Aorta (tissue), 5 donors: ENCODE measurements at regions not wholly inside any gene's neighbourhood (a gene's known extent, or its start where the extent isn't known, plus 50 kb on each side); places are given as distances from the start of the nearest gene placed in this dataset.

Experiments used
- ATAC-seq: fragments of 200-7000 bp; cut with Tn5 transposase; one replicate; pipeline ENCODE4 v1.9.1; 2022; ENCODE audit warnings: moderate library complexity; ENCODE audit not compliant: low FRiP score
- DNase-seq, 2 donors: peaks; one replicate each; pipeline ENCODE4 v3.0.0-alpha.2; 2020
- H3K27ac ChIP-seq, 2 donors: one replicate each; pipeline ENCODE4 v1.5.1; 2013; ENCODE audit warnings: low read length in 2 of 2, mild to moderate bottlenecking in 2 of 2, moderate library complexity in 2 of 2, control low read depth in 1 of 2, inconsistent platforms in 1 of 2, low read depth in 1 of 2
- H3K27me3 ChIP-seq, 2 donors: one replicate each; pipeline ENCODE4 v1.6.1; 2013; ENCODE audit warnings: control low read depth in 1 of 2, low read length in 1 of 2, mild to moderate bottlenecking in 1 of 2, moderate library complexity in 1 of 2; ENCODE audit not compliant: insufficient read depth in 2 of 2, control insufficient read depth in 1 of 2
- H3K36me3 ChIP-seq, 2 donors: one replicate each; pipeline ENCODE4 v1.6.1; 2013; ENCODE audit warnings: control low read depth in 1 of 2, low read length in 1 of 2, mild to moderate bottlenecking in 1 of 2; ENCODE audit not compliant: insufficient read depth in 2 of 2, control insufficient read depth in 1 of 2
- H3K4me1 ChIP-seq, 2 donors: one replicate each; pipeline ENCODE4 v1.6.1; 2013; ENCODE audit warnings: low read length in 2 of 2, control low read depth in 1 of 2, mild to moderate bottlenecking in 1 of 2, moderate library complexity in 1 of 2; ENCODE audit not compliant: insufficient read depth in 2 of 2, control insufficient read depth in 1 of 2
- H3K4me3 ChIP-seq, 2 donors: one replicate each; pipeline ENCODE4 v1.5.1; 2013; ENCODE audit warnings: low read length in 2 of 2, control low read depth in 1 of 2, mild to moderate bottlenecking in 1 of 2
- H3K9me3 ChIP-seq: one replicate; pipeline ENCODE4 v1.6.1; 2013; ENCODE audit warnings: mild to moderate bottlenecking, low read length; ENCODE audit not compliant: control insufficient read depth
- WGBS, 2 donors: extraction: QIAGEN DNeasy Blood & Tissue Kit; methylation state at CpG; one replicate each; pipeline ENCODE4 v1.1.7; 2013; 5-methylcytosine and 5-hydroxymethylcytosine counted together
- intact Hi-C, 2 donors: fragments of 100-400 bp; cut with DNase I; formaldehyde crosslinking; loops; one replicate each; pipeline versions ENCODE4 v1.14.2 to v1.15.0; 2022
- donor health status: healthy with polysubstance abuse.
- donor health status: Bipolar disorder and iron deficiency.
- donor health status: DM: no; HTN: no; CAD: no.
- donor health status: DM: no; HTN: no; CAD: no.
- donor health status: DM: yes; HTN: yes; CAD: no.

DNA sequence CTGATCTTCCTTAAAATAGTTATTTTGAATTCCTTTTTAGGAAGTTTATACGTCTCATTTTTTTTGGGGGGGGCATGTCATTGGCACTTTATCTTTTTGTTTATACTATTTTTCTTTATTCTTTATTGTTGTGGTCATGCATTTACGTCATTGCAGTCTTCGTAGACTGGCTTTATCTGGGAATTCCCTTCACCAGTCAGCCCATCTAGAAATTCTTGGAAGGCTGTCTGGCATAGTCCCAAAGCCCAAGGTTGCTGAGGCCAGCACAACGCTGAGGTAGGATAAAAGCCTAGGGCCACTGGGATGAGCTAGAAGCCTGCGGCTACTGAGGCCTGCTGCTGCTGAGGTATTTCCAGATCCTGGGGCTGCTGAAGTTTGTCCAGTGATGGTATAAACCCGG, 121.5 kb downstream of the ISOC1 start:
- no peak for DNase-seq
- intact Hi-C loops: no loop called here
- Histone ChIP-seq H3K36me3 (no peaks in the 10 kb centered on the region), H3K4me1 (no peaks in the 10 kb centered on the region), H3K27me3 (no peaks in the 10 kb centered on the region), H3K27ac (no peak overlapping the region), H3K9me3 (peaks cover 7% of the 10 kb centered on the region), H3K4me3 (no peak overlapping the region)
- ATAC-seq: no peak
- WGBS, 2 donors: 74 to 77% methylated on average over 6 of the region's 6 CpGs

- 82% methylated on average over 3 of the region's 3 CpGs for WGBS, 2 donors
- intact Hi-C loops: no loop called here
- no peak overlapping the region for H3K4me3 ChIP-seq
- no peaks in the 10 kb centered on the region for H3K36me3 ChIP-seq
- no peaks in the 10 kb centered on the region for H3K4me1 ChIP-seq
- no peak for ATAC-seq
- peaks cover 7% of the 10 kb centered on the region for H3K9me3 ChIP-seq
- no peaks in the 10 kb centered on the region for H3K27me3 ChIP-seq
- no peak for DNase-seq
- H3K27ac ChIP-seq: no peak overlapping the region
Measured at GRCh38 chr5:129217179-129217578, 122.6 kb downstream of the ISOC1 start.

GRCh38 chr5:129223178-129223577, 128.6 kb downstream of the ISOC1 start:
- H3K27ac ChIP-seq: no peak overlapping the region
- ATAC-seq (no peak), DNase-seq (no peak)
- intact Hi-C loops: no loop called here
- no peaks in the 10 kb centered on the region for H3K36me3 ChIP-seq
- H3K27me3 ChIP-seq: no peaks in the 10 kb centered on the region
- 81 to 83% methylated on average over 2 of the region's 2 CpGs for WGBS, 2 donors
- no peaks in the 10 kb centered on the region for H3K9me3 ChIP-seq
- H3K4me3 ChIP-seq: no peak overlapping the region
- no peaks in the 10 kb centered on the region for H3K4me1 ChIP-seq

GRCh38 chr5:129228577-129228976, 134.0 kb downstream of the ISOC1 start:
- no peaks in the 10 kb centered on the region for H3K27me3 ChIP-seq
- intact Hi-C loops: no loop called here
- H3K9me3 ChIP-seq: no peaks in the 10 kb centered on the region
- H3K4me1 ChIP-seq: no peaks in the 10 kb centered on the region
- no peak overlapping the region for H3K27ac ChIP-seq
- DNase-seq: no peak
- H3K4me3 ChIP-seq: no peak overlapping the region
- WGBS, 2 donors: 95 to 97% methylated on average over 3 of the region's 3 CpGs
- H3K36me3 ChIP-seq: no peaks in the 10 kb centered on the region
- ATAC-seq: no peak

DNA sequence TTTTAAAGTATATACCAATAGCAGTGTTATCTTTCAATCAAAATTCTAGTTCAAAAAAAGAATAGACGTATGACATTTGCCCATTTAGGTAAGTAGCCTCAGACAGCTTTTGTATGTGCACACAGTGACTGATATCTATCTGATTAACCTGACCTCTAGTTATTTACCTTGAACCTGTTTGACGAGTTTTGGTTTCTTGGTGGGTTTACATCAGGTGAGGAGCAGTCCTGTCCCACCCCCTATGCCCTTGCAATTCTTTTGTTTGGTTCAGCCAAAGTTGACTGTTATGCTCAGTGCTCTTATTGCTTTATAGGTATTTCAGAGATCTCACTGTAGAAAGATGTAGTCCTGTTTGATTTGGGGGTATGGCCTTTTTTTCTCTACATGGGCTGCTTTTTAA, 147.2 kb downstream of the ISOC1 start:
- no peak overlapping the region for H3K27ac ChIP-seq
- intact Hi-C loops: no loop called here
- no peaks in the 10 kb centered on the region for H3K9me3 ChIP-seq
- no peaks in the 10 kb centered on the region for H3K36me3 ChIP-seq
- no peak for DNase-seq
- 73 to 81% methylated on average over 2 of the region's 2 CpGs for WGBS, 2 donors
- no peak for ATAC-seq
- no peak overlapping the region for H3K4me3 ChIP-seq
- H3K27me3 ChIP-seq: no peaks in the 10 kb centered on the region
- H3K4me1 ChIP-seq: no peaks in the 10 kb centered on the region

DNA sequence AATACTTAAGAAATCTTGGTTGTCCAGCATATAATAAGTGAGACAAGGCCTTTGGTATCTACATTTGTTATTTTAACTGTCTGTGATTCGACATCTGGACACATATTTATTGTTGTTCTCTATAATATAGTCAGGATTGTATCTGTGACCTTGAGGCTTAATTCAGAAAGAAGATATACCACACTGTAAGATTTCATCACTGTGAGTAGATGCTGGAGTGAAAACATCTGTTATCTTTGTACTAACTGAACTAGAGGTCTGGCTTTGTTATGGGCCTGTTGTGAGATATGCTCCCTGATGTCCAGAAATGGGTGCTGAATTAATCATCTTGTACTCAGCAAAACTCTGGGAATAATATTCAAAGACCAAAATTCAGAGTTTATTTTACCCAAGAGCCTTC, 148.5 kb downstream of the ISOC1 start:
- 47 to 51% methylated on average over 1 of the region's 1 CpG for WGBS, 2 donors
- intact Hi-C loops: no loop called here
- no peak for ATAC-seq

GRCh38 chr5:129244478-129244877, 149.9 kb downstream of the ISOC1 start:
- H3K4me1 ChIP-seq: no peaks in the 10 kb centered on the region

More for the DNA sequence above, 148.5 kb downstream of the ISOC1 start:
- no peaks in the 10 kb centered on the region for H3K27me3 ChIP-seq
- no peak overlapping the region for H3K27ac ChIP-seq
- H3K36me3 ChIP-seq: no peaks in the 10 kb centered on the region
- H3K9me3 ChIP-seq: no peaks in the 10 kb centered on the region
- H3K4me3 ChIP-seq: no peak overlapping the region
- no peaks in the 10 kb centered on the region for H3K4me1 ChIP-seq
- DNase-seq: no peak

GRCh38 chr5:129245489-129245888, 150.9 kb downstream of the ISOC1 start:
- intact Hi-C loops: no loop called here

More at GRCh38 chr5:129244478-129244877, 149.9 kb downstream of the ISOC1 start:
- no peak overlapping the region for H3K4me3 ChIP-seq
- H3K9me3 ChIP-seq: no peaks in the 10 kb centered on the region
- WGBS, 2 donors: 92 to 98% methylated on average over 1 of the region's 1 CpG
- DNase-seq (no peak), ATAC-seq (no peak)
- H3K36me3 ChIP-seq: no peaks in the 10 kb centered on the region
- no peak overlapping the region for H3K27ac ChIP-seq
- no peaks in the 10 kb centered on the region for H3K27me3 ChIP-seq
- intact Hi-C loops: no loop called here

DNA sequence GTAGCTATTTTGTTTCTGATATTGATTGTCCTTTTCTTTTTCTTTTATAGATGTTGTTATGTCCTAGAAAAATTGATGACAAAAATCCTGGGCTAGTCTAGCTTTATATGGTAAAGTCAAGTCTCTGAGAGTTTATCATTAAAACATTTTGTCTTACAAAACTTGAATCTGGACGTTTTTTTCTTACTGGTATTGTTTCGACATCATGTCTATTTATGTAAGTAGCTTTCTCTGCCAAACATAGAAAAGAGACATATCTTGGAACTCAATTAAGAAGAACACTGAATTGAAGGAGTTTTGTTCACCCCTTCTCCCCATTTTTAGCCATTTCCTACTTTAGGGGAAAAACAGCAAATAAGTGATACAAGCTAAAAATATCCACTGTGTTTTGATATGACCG, 151.5 kb downstream of the ISOC1 start:
- no peak for ATAC-seq
- 2 to 7% methylated on average over 3 of the region's 3 CpGs for WGBS, 2 donors
- Histone ChIP-seq H3K36me3 (no peaks in the 10 kb centered on the region), H3K9me3 (no peaks in the 10 kb centered on the region), H3K27ac (no peak overlapping the region), H3K4me3 (no peak overlapping the region), H3K4me1 (no peaks in the 10 kb centered on the region), H3K27me3 (no peaks in the 10 kb centered on the region)
- intact Hi-C loops: no loop called here
- no peak for DNase-seq

More at GRCh38 chr5:129245489-129245888, 150.9 kb downstream of the ISOC1 start:
- no peak for DNase-seq
- H3K36me3 ChIP-seq: no peaks in the 10 kb centered on the region
- H3K4me3 ChIP-seq: no peak overlapping the region
- no peaks in the 10 kb centered on the region for H3K9me3 ChIP-seq
- no peak for ATAC-seq
- no peaks in the 10 kb centered on the region for H3K4me1 ChIP-seq
- no peaks in the 10 kb centered on the region for H3K27me3 ChIP-seq
- no peak overlapping the region for H3K27ac ChIP-seq
